K562 (cell line): ENCODE measurements at regions not wholly inside any gene's neighbourhood (a gene's known extent, or its start where the extent isn't known, plus 50 kb on each side); places are given as distances from the start of the nearest gene placed in this dataset.
"Not testable (repeated sequence)": the region's sequence is repeated elsewhere in the genome, so short reads cannot be mapped to it uniquely, and the experiment has no call there.

Experiments
- ATAC-seq: fragments of 200-7000 bp; cut with Tn5 transposase; 3 replicates; pipeline ENCODE4 v1.9.1; 2020; ENCODE audit warnings: moderate library complexity
- BruUV-seq: library from RNA; stranded (reverse); fragments of 400-500 nt; replicated peaks from 2 replicates; lab custom pipeline; 2021; lab: Mats Ljungman, UMichigan
- CTCF ChIA-PET: fragments of 300-600 bp; formaldehyde crosslinking; extraction: SDS; loops from one replicate; lab custom pipeline; 2021; ENCODE audit warnings: low intra/inter-chr PET ratio; lab: Yijun Ruan, JAX
- POLR2A ChIA-PET: fragments of 300-600, 350-650 bp; sonication (Branson Sonifier 250); formaldehyde crosslinking; extraction: SDS; loops from one replicate; lab custom pipeline; 2021; ENCODE audit warnings: antibody characterized with exemption, inconsistent platforms; lab: Yijun Ruan, JAX
- DNase-seq, 4 experiments: peaks; one replicate each; pipeline versions ENCODE4 v3.0.0 to v3.0.0-alpha.2; 2011 to 2018; ENCODE audit warnings: low spot score in 3 of 4, mixed read lengths in 3 of 4; ENCODE audit errors: extremely low read depth in 1 of 4
- FAIRE-seq: peaks from 2 replicates; lab custom pipeline; 2011; peaks lifted over from hg19 to GRCh38; lab: Jason Lieb, UNC
- H2AFZ ChIP-seq: 2 replicates; pipeline ENCODE4 v1.6.0; 2011; ENCODE audit warnings: low read depth, low read length, control low read depth, inconsistent platforms
- H3K27ac ChIP-seq: fragments of 200-600 bp; 3 replicates; pipeline ENCODE4 v1.8.0; 2011; ENCODE audit warnings: low read depth, mild to moderate bottlenecking, control low read depth, inconsistent platforms, low read length, moderate library complexity, mixed read lengths; ENCODE audit errors: extremely low read depth
- H3K27me3 ChIP-seq, 2 experiments: fragments of 300-600 bp in 1 of 2; 2 replicates in 1 of 2; 3 replicates in 1 of 2; pipeline versions ENCODE4 v1.6.0 to v1.8.0; 2011; ENCODE audit warnings: inconsistent platforms in 2 of 2, low read length in 2 of 2, mild to moderate bottlenecking in 1 of 2, mixed read lengths in 1 of 2, moderate library complexity in 1 of 2; ENCODE audit not compliant: control insufficient read depth in 2 of 2, insufficient read depth in 2 of 2
- H3K36me3 ChIP-seq: fragments of 300-600 bp; 3 replicates; pipeline ENCODE4 v1.8.0; 2011; ENCODE audit warnings: mild to moderate bottlenecking, low read length, inconsistent platforms; ENCODE audit not compliant: control insufficient read depth, insufficient read depth
- H3K4me1 ChIP-seq, 2 experiments: fragments of 200-600 bp in 1 of 2; replicated peaks in 1 of 2; 2 replicates in 1 of 2; 3 replicates in 1 of 2; pipeline versions ENCODE4 v1.5.1 to v1.8.0; 2011; ENCODE audit warnings: inconsistent platforms in 2 of 2, low read length in 2 of 2, mild to moderate bottlenecking in 1 of 2, mixed read lengths in 1 of 2, moderate library complexity in 1 of 2; ENCODE audit not compliant: control insufficient read depth in 2 of 2, insufficient read depth in 2 of 2
- H3K4me2 ChIP-seq: 2 replicates; pipeline ENCODE4 v1.6.1; 2011; ENCODE audit warnings: low read length, control low read depth, inconsistent platforms, mixed read lengths; ENCODE audit not compliant: insufficient read depth
- H3K4me3 ChIP-seq: fragments of 200-600 bp; sonication (generic), shearing (Covaris generic); 2 replicates; pipeline ENCODE4 v1.5.1; 2016; ENCODE audit warnings: control low read depth, inconsistent platforms
- H3K79me2 ChIP-seq: fragments of 200-600 bp; 3 replicates; pipeline ENCODE4 v1.8.0; 2011; ENCODE audit warnings: low read length, inconsistent platforms; ENCODE audit not compliant: control insufficient read depth, insufficient read depth
- H3K9ac ChIP-seq, 2 experiments: 2 replicates each; pipeline versions ENCODE4 v1.6.0 to v1.6.1; 2011; ENCODE audit warnings: low read depth in 2 of 2, low read length in 2 of 2, control low read depth in 1 of 2, inconsistent platforms in 1 of 2, mild to moderate bottlenecking in 1 of 2, mixed read lengths in 1 of 2; ENCODE audit not compliant: insufficient read depth in 1 of 2
- H3K9me1 ChIP-seq: one replicate; pipeline ENCODE4 v1.6.0; 2011; ENCODE audit warnings: inconsistent platforms, mild to moderate bottlenecking, low read length, moderate library complexity; ENCODE audit not compliant: control insufficient read depth, insufficient read depth
- H3K9me3 ChIP-seq: replicated peaks from 2 replicates; pipeline ENCODE4 v1.5.1; 2011; ENCODE audit warnings: low read depth, low read length, inconsistent platforms; ENCODE audit not compliant: control insufficient read depth, insufficient read depth
- H4K20me1 ChIP-seq: replicated peaks from 2 replicates; pipeline ENCODE4 v1.6.1; 2011; ENCODE audit warnings: low read length, inconsistent platforms, mixed read lengths; ENCODE audit not compliant: control insufficient read depth, insufficient read depth
- ARID3B ChIP-seq: fragments of 250-450 bp; sonication (Bioruptor Pico); IDR thresholded peaks from 2 replicates; pipeline ENCODE4 v1.4.0; 2020; ENCODE audit warnings: borderline replicate concordance
- ATF4 ChIP-seq: fragments of 450-650 bp; formaldehyde crosslinking; IDR thresholded peaks from 2 replicates; pipeline ENCODE4 v1.4.0; 2022; ENCODE audit warnings: mild to moderate bottlenecking, moderate library complexity
- FOXA3 ChIP-seq, 2 experiments: fragments of 450-650 bp in 1 of 2; sonication (generic) in 1 of 2; formaldehyde crosslinking; IDR thresholded peaks in 1 of 2; conservative IDR thresholded peaks in 1 of 2; 2 replicates each; pipeline versions ENCODE4 v1.4.0 to v1.8.0; 2020 to 2022; ENCODE audit warnings: mild to moderate bottlenecking in 2 of 2, missing genetic modification reagents in 1 of 2
- MECOM ChIP-seq: fragments of 250-450 bp; sonication (Bioruptor Pico); IDR thresholded peaks from 2 replicates; pipeline ENCODE4 v1.8.0; 2022; ENCODE audit warnings: inconsistent platforms
- NCOA4 ChIP-seq: fragments of 450-650 bp; IDR thresholded peaks from 2 replicates; pipeline ENCODE4 v1.6.1; 2018; ENCODE audit warnings: mild to moderate bottlenecking; ENCODE audit not compliant: partially characterized antibody
- NCOR1 ChIP-seq: fragments of 450-650 bp; IDR thresholded peaks from 2 replicates; pipeline ENCODE4 v1.6.1; 2016; ENCODE audit warnings: mild to moderate bottlenecking, moderate library complexity
- ZBTB2 ChIP-seq: fragments of 450-650 bp; IDR thresholded peaks from 2 replicates; pipeline ENCODE4 v1.6.1; 2016; ENCODE audit warnings: antibody characterized with exemption
- ZNF311 ChIP-seq: fragments of 250-450 bp; sonication (Bioruptor Pico); IDR thresholded peaks from 2 replicates; pipeline ENCODE4 v1.4.0; 2020; ENCODE audit warnings: mild to moderate bottlenecking, moderate library complexity
- ZNF436 ChIP-seq: fragments of 250-450, 450-650 bp; sonication (Bioruptor Pico); formaldehyde crosslinking; IDR thresholded peaks from 2 replicates; pipeline ENCODE4 v1.7.0; 2020; ENCODE audit warnings: mild to moderate bottlenecking
- ZNF764 ChIP-seq: fragments of 250-450 bp; sonication (Bioruptor Pico); IDR thresholded peaks from 2 replicates; pipeline ENCODE4 v1.4.0; 2020; ENCODE audit warnings: low read depth, mild to moderate bottlenecking, moderate library complexity
- WGBS: fragments of 100-300 bp; shearing (Covaris generic); methylation state at CpG from one replicate; pipeline ENCODE4 v1.1.6; 2016; ENCODE audit warnings: low coverage, mixed read lengths; ENCODE audit not compliant: insufficient coverage; ENCODE audit errors: missing lambda C conversion rate; 5-methylcytosine and 5-hydroxymethylcytosine counted together
- in situ Hi-C: fragments of 300-500 bp; cut with MboI; formaldehyde crosslinking; loops from 4 replicates; pipeline ENCODE4 v1.15.0; 2018; ENCODE audit warnings: inconsistent platforms, mixed read lengths
- intact Hi-C: fragments of 100-400 bp; cut with micrococcal nuclease; formaldehyde crosslinking; loops from 2 replicates; pipeline ENCODE4 v1.14.2; 2022

- H3K4me1 ChIP-seq, CTCF ChIA-PET, H3K9me1 ChIP-seq, H3K27ac ChIP-seq, H3K9ac ChIP-seq, in situ Hi-C loops, H4K20me1 ChIP-seq, ATAC-seq, BruUV-seq, H3K4me2 ChIP-seq, H3K79me2 ChIP-seq, H3K36me3 ChIP-seq, intact Hi-C loops, DNase-seq, H2AFZ ChIP-seq, H3K4me3 ChIP-seq, H3K9me3 ChIP-seq, FAIRE-seq: not testable (repeated sequence)
- peaks cover 15 to 26% of the 10 kb centered on the region in 2 experiments for H3K27me3 ChIP-seq
- POLR2A ChIA-PET, result interaction anchor here (0.5 kb wide), 1 partner anchor 102 kb away, joined by 3 read pairs; no protein-coding TSS in a partner anchor
- no CpG with 5 or more reads among the region's 2 CpGs for WGBS
Observed at GRCh38 chr2:64280812-64281211, 136.6 kb upstream of the PELI1 start.

- ATAC-seq, result no peak
- Histone ChIP-seq H3K4me1 (peaks cover 0 to 3% of the 10 kb centered on the region in 2 experiments; a peak in 1 of 5 replicates), H3K9me3 (no peaks in the 10 kb centered on the region), H3K9ac (no peak overlapping the region), H3K9me1 (no peaks in the 10 kb centered on the region), H4K20me1 (no peaks in the 10 kb centered on the region), H3K27ac (no peak overlapping the region)
- CTCF ChIA-PET, result no interaction called here
- WGBS, result 35% methylated on average over 5 of the region's 5 CpGs
- FAIRE-seq, result no peak
- no peak for DNase-seq
- no TSS peak for BruUV-seq
- intact Hi-C loops, result no loop called here
- TF ChIP-seq MECOM (CRISPR knock-in tag) (no peak), NCOA4 (no peak), ZNF764 (no peak), ZBTB2 (no peak), NCOR1 (no peak), ATF4 (CRISPR knock-in tag) (no peak), ZNF311 (CRISPR knock-in tag) (no peak), ZNF436 (CRISPR knock-in tag) (no peak), FOXA3 (CRISPR knock-in tag; conservative IDR thresholded peaks at IDR 0.05 in 1 of 2, IDR thresholded peaks at IDR 0.05 in 1 of 2) (no peak), ARID3B (CRISPR knock-in tag) (no peak)
- TF ChIP-seq, all 486 proteins: peak for 0
- POLR2A ChIA-PET, result interaction anchor here (0.6 to 1.4 kb wide), 3 partner anchors 13 to 649 kb away, joined by 3 read pairs; no protein-coding TSS in a partner anchor
- Histone ChIP-seq H3K4me3 (no peak overlapping the region), H3K36me3 (no peaks in the 10 kb centered on the region), H2AFZ (no peak overlapping the region), H3K4me2 (no peak overlapping the region), H3K27me3 (peaks cover 15 to 26% of the 10 kb centered on the region in 2 experiments), H3K79me2 (no peaks in the 10 kb centered on the region)
- in situ Hi-C loops, result no loop called here
Observed at GRCh38 chr2:64283006-64283570, 138.9 kb upstream of the PELI1 start.
